GM12878 (cell line): ENCODE measurements at regions not wholly inside any gene's neighbourhood (a gene's known extent, or its start where the extent isn't known, plus 50 kb on each side); places are given as distances from the start of the nearest gene placed in this dataset.

Source experiments
- BCL11A ChIP-seq: IDR thresholded peaks from 2 replicates; pipeline ENCODE4 v1.6.1; 2011; ENCODE audit warnings: low read depth, low read length
- FOXM1 ChIP-seq: IDR thresholded peaks from 2 replicates; pipeline ENCODE4 v1.6.1; 2012; ENCODE audit warnings: low read depth, mild to moderate bottlenecking, inconsistent platforms, low read length, moderate library complexity
- JUNB ChIP-seq: IDR thresholded peaks from 2 replicates; pipeline ENCODE4 v1.6.1; 2016; ENCODE audit warnings: antibody characterized with exemption, mild to moderate bottlenecking
- NFXL1 ChIP-seq: fragments of 450-650 bp; IDR thresholded peaks from 2 replicates; pipeline ENCODE4 v1.6.1; 2017; ENCODE audit warnings: antibody characterized with exemption, mild to moderate bottlenecking, borderline replicate concordance
- NRF1 ChIP-seq: conservative IDR thresholded peaks from 2 replicates; pipeline ENCODE4 v1.6.1; 2011; ENCODE audit warnings: mild to moderate bottlenecking, low read depth, low read length, improper control_type of control experiment
- POLR2A ChIP-seq: IDR thresholded peaks from 2 replicates; pipeline ENCODE4 v1.6.1; 2011; ENCODE audit warnings: low read depth, mild to moderate bottlenecking, low read length
- SMAD5 ChIP-seq: IDR thresholded peaks from 2 replicates; pipeline ENCODE4 v1.6.1; 2016; ENCODE audit warnings: antibody characterized with exemption, low read depth
- TF ChIP-seq, protein P1 (sequence below): fragments of 450-650 bp; IDR thresholded peaks from 2 replicates; pipeline ENCODE4 v1.6.1; 2016; ENCODE audit warnings: mild to moderate bottlenecking

DNA sequence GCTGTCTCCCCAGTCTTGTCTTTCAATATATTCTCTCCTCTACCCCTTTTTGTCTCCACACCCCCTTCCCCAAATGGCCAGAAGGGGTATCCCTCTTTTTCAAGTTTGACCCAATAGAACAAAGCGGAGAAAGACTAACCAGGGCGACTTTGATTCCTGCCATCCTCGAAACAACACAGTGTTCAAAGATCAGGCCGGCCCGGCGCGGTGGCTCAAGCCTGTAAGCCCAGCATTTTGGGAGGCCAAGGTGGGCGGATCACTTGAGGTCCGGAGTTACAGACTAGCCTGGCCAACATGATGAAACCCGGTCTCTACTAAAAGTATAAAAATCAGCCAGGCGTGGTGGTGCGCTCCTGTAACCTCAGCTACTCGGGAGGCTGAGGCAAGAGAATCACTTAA is 77.0 kb upstream of the IFNAR2 start:
- no peak for TF ChIP-seq SMAD5
- no peak for TF ChIP-seq FOXM1
- TF ChIP-seq JUNB = no peak
- TF ChIP-seq NFXL1 = no peak
- TF ChIP-seq POLR2A = no peak
- TF ChIP-seq, protein P1, sequence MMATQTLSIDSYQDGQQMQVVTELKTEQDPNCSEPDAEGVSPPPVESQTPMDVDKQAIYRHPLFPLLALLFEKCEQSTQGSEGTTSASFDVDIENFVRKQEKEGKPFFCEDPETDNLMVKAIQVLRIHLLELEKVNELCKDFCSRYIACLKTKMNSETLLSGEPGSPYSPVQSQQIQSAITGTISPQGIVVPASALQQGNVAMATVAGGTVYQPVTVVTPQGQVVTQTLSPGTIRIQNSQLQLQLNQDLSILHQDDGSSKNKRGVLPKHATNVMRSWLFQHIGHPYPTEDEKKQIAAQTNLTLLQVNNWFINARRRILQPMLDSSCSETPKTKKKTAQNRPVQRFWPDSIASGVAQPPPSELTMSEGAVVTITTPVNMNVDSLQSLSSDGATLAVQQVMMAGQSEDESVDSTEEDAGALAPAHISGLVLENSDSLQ = no peak
- TF ChIP-seq BCL11A = no peak
- no peak for TF ChIP-seq NRF1
